PC-3 (cell line): ENCODE measurements at regions not wholly inside any gene's neighbourhood (a gene's known extent, or its start where the extent isn't known, plus 50 kb on each side); places are given as distances from the start of the nearest gene placed in this dataset.

ENCODE experiments used
- EZH2 ChIP-seq: fragments of 300-600 bp; sonication (generic); IDR thresholded peaks from one replicate; pipeline ENCODE4 v1.6.1; 2017; ENCODE audit warnings: antibody characterized with exemption, mild to moderate bottlenecking, low read length; ENCODE audit not compliant: unreplicated experiment
- EZH2phosphoT487 ChIP-seq: fragments of 300-600 bp; sonication (generic); IDR thresholded peaks from 2 replicates; pipeline ENCODE4 v1.6.1; 2018; ENCODE audit warnings: mild to moderate bottlenecking, antibody characterized with exemption, low read length, borderline replicate concordance
- TF ChIP-seq, protein P1 (sequence below): fragments of 300-600 bp; sonication (generic); conservative IDR thresholded peaks from 2 replicates; pipeline ENCODE4 v1.5.1; 2017; ENCODE audit warnings: antibody characterized with exemption, low read depth, mild to moderate bottlenecking, low read length

DNA sequence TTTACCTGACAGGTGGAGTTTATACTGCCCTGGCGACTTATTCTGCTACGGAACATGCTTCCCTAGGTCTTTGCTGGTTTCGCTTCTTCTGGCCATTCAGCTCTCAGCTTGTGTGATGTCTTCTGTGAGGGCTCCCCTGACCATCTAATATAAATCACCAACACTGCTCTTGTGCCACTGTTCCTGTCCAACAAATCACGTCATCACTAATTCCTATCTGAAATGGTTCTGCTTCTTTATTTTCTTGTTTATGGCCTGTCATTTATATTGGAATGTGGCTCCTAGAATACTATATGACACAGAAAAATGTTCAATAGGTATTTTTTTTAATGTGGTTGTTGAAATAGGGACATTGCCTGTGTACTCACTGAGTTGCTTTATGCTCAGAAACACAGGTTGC is 171.5 kb downstream of the CD8B2 start:
- TF ChIP-seq, protein P1, sequence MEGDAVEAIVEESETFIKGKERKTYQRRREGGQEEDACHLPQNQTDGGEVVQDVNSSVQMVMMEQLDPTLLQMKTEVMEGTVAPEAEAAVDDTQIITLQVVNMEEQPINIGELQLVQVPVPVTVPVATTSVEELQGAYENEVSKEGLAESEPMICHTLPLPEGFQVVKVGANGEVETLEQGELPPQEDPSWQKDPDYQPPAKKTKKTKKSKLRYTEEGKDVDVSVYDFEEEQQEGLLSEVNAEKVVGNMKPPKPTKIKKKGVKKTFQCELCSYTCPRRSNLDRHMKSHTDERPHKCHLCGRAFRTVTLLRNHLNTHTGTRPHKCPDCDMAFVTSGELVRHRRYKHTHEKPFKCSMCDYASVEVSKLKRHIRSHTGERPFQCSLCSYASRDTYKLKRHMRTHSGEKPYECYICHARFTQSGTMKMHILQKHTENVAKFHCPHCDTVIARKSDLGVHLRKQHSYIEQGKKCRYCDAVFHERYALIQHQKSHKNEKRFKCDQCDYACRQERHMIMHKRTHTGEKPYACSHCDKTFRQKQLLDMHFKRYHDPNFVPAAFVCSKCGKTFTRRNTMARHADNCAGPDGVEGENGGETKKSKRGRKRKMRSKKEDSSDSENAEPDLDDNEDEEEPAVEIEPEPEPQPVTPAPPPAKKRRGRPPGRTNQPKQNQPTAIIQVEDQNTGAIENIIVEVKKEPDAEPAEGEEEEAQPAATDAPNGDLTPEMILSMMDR, result no peak
- no peak for TF ChIP-seq EZH2phosphoT487
- TF ChIP-seq EZH2, result no peak
